HG02798 (cell line): ENCODE measurements at regions not wholly inside any gene's neighbourhood (a gene's known extent, or its start where the extent isn't known, plus 50 kb on each side); places are given as distances from the start of the nearest gene placed in this dataset.
"Not testable (repeated sequence)": the region's sequence is repeated elsewhere in the genome, so short reads cannot be mapped to it uniquely, and the experiment has no call there.

Experiments
- ATAC-seq: cut with Tn5 transposase; IDR thresholded peaks from one replicate; pipeline ENCODE4 v1.9.1; 2021; ENCODE audit warnings: mild to moderate bottlenecking; ENCODE audit not compliant: unreplicated experiment, poor library complexity

GRCh38 chr16:73973174-73973573 lies 323.4 kb upstream of the PSMD7 start:
- ATAC-seq = no peak

GRCh38 chr16:73966851-73967250 lies 329.8 kb upstream of the PSMD7 start:
- no peak for ATAC-seq

- ATAC-seq = no peak
Observed at GRCh38 chr16:73965591-73965990, 331.0 kb upstream of the PSMD7 start.

GRCh38 chr16:73956587-73957494 lies 339.8 kb upstream of the PSMD7 start:
- no peak for ATAC-seq

- ATAC-seq = no peak
Observed at GRCh38 chr16:73955702-73956101, 340.9 kb upstream of the PSMD7 start.

GRCh38 chr16:73955255-73955654 lies 341.4 kb upstream of the PSMD7 start:
- no peak for ATAC-seq

- ATAC-seq = no peak
Observed at GRCh38 chr16:73951481-73951880, 345.1 kb upstream of the PSMD7 start.

- no peak for ATAC-seq
Observed at GRCh38 chr16:73949574-73950320, 346.9 kb upstream of the PSMD7 start.

GRCh38 chr16:73945631-73946030 lies 351.0 kb upstream of the PSMD7 start:
- ATAC-seq = no peak

- not testable (repeated sequence) for ATAC-seq
Observed at GRCh38 chr16:73943184-73943583, 353.4 kb upstream of the PSMD7 start.

- ATAC-seq = not testable (repeated sequence)
Observed at GRCh38 chr16:73940786-73941185, 355.8 kb upstream of the PSMD7 start.

- ATAC-seq = no peak
Observed at GRCh38 chr16:73923951-73924350, 372.7 kb upstream of the PSMD7 start.

GRCh38 chr16:73921295-73921694 lies 375.3 kb upstream of the PSMD7 start:
- no peak for ATAC-seq

- ATAC-seq = no peak
Observed at GRCh38 chr16:73916829-73917594, 379.6 kb upstream of the PSMD7 start.

- ATAC-seq = no peak
Observed at GRCh38 chr16:73915935-73916334, 380.7 kb upstream of the PSMD7 start.

GRCh38 chr16:73915140-73915539 lies 381.5 kb upstream of the PSMD7 start:
- no peak for ATAC-seq

GRCh38 chr16:73912850-73913249 lies 383.8 kb upstream of the PSMD7 start:
- no peak for ATAC-seq

GRCh38 chr16:73912281-73912680 lies 384.3 kb upstream of the PSMD7 start:
- ATAC-seq = no peak

GRCh38 chr16:73909529-73910035 lies 387.0 kb upstream of the PSMD7 start:
- ATAC-seq = no peak

GRCh38 chr16:73891129-73891542 lies 405.5 kb upstream of the PSMD7 start:
- no peak for ATAC-seq
